HCT116 (cell line): ENCODE measurements at regions not wholly inside any gene's neighbourhood (a gene's known extent, or its start where the extent isn't known, plus 50 kb on each side); places are given as distances from the start of the nearest gene placed in this dataset.

Experiments
- ATAC-seq: fragments of 200-7000 bp; cut with Tn5 transposase; 2 replicates; pipeline ENCODE4 v1.9.1; 2020; ENCODE audit warnings: mild to moderate bottlenecking, moderate library complexity
- BruUV-seq: library from RNA; stranded (reverse); fragments of 400-500 nt; replicated peaks from 2 replicates; lab custom pipeline; 2021; lab: Mats Ljungman, UMichigan
- CTCF ChIA-PET: fragments of 300-600 bp; sonication (Branson Sonifier 250); formaldehyde crosslinking; loops from one replicate; lab custom pipeline; 2021; ENCODE audit warnings: antibody characterized with exemption; lab: Charles Lee
- POLR2A ChIA-PET: fragments of 300-600, 350-600 bp; sonication (Branson Sonifier 250); formaldehyde crosslinking; loops from one replicate; lab custom pipeline; 2021; ENCODE audit warnings: antibody characterized with exemption; lab: Charles Lee
- RAD21 ChIA-PET, 2 experiments: fragments of 300-600 bp; sonication (Branson Sonifier 250); formaldehyde crosslinking; loops; one replicate each; lab custom pipeline; 2023; ENCODE audit warnings: low total read pairs in 2 of 2; ENCODE audit not compliant: uncharacterized antibody in 2 of 2, unreplicated experiment in 2 of 2, low non-redundant PET in 1 of 2; lab: Charles Lee
- DNase-seq: peaks from one replicate; pipeline ENCODE4 v3.0.0-alpha.2; 2010; ENCODE audit warnings: low read depth, low spot score
- H2AFZ ChIP-seq: fragments of 200-600 bp; shearing (Covaris generic), sonication (generic); 2 replicates; pipeline ENCODE4 v1.6.1; 2017; ENCODE audit warnings: low read depth, mixed run types, mixed read lengths, antibody characterized with exemption, low read length; ENCODE audit not compliant: poor library complexity, severe bottlenecking
- H3K27ac ChIP-seq: 2 replicates; pipeline ENCODE4 v1.5.1; 2012; ENCODE audit warnings: low read depth, low read length
- H3K27me3 ChIP-seq: fragments of 200-600 bp; sonication (generic); 2 replicates; pipeline ENCODE4 v1.6.1; 2016; ENCODE audit warnings: mixed run types, low read length, mixed read lengths; ENCODE audit not compliant: insufficient read depth
- H3K36me3 ChIP-seq, 2 experiments: fragments of 200-500 bp in 1 of 2; fragments of 200-600 bp in 1 of 2; sonication (Bioruptor generic) in 1 of 2; sonication (generic) in 1 of 2; 2 replicates each; pipeline versions ENCODE4 v1.5.1 to v1.6.1; 2014 to 2016; ENCODE audit warnings: low read length in 2 of 2, inconsistent platforms in 1 of 2, mixed read lengths in 1 of 2, mixed run types in 1 of 2; ENCODE audit not compliant: insufficient read depth in 2 of 2, control insufficient read depth in 1 of 2
- H3K4me1 ChIP-seq, 2 experiments: fragments of 200-600 bp in 1 of 2; sonication (generic) in 1 of 2; 2 replicates each; pipeline versions ENCODE4 v1.5.1 to v1.6.1; 2012 to 2017; ENCODE audit warnings: low read length in 2 of 2, inconsistent platforms in 1 of 2, mild to moderate bottlenecking in 1 of 2, mixed read lengths in 1 of 2, mixed run types in 1 of 2, moderate library complexity in 1 of 2; ENCODE audit not compliant: insufficient read depth in 2 of 2, control insufficient read depth in 1 of 2
- H3K4me2 ChIP-seq: fragments of 200-600 bp; sonication (generic); 2 replicates; pipeline ENCODE4 v1.6.1; 2017; ENCODE audit warnings: mixed run types, low read length, mixed read lengths
- H3K4me3 ChIP-seq, 2 experiments: fragments of 200-600 bp in 1 of 2; sonication (generic) in 1 of 2; replicated peaks in 1 of 2; 2 replicates each; pipeline ENCODE4 v1.5.1; 2011 to 2016; ENCODE audit warnings: low read length in 2 of 2, control low read depth in 1 of 2, low read depth in 1 of 2, mild to moderate bottlenecking in 1 of 2, mixed read lengths in 1 of 2, mixed run types in 1 of 2
- H3K79me2 ChIP-seq: fragments of 200-600 bp; sonication (generic); 2 replicates; pipeline ENCODE4 v1.6.1; 2017; ENCODE audit warnings: mild to moderate bottlenecking, mixed run types, low read length, moderate library complexity, mixed read lengths; ENCODE audit not compliant: insufficient read depth
- H3K9ac ChIP-seq: fragments of 200-600 bp; sonication (generic); 2 replicates; pipeline ENCODE4 v1.6.1; 2016; ENCODE audit warnings: low read length, mixed read lengths
- H3K9me2 ChIP-seq: fragments of 200-600 bp; sonication (generic), shearing (Covaris generic); 2 replicates; pipeline ENCODE4 v1.6.1; 2017; ENCODE audit warnings: mixed run types, mild to moderate bottlenecking, moderate library complexity; ENCODE audit not compliant: insufficient read depth
- H3K9me3 ChIP-seq, 2 experiments: fragments of 200-500 bp in 1 of 2; fragments of 200-600 bp in 1 of 2; sonication (Bioruptor generic) in 1 of 2; sonication (generic) in 1 of 2; 2 replicates each; pipeline ENCODE4 v1.6.1; 2014 to 2017; ENCODE audit warnings: low read length in 2 of 2, mixed read lengths in 2 of 2, inconsistent platforms in 1 of 2, low read depth in 1 of 2, mild to moderate bottlenecking in 1 of 2, mixed run types in 1 of 2, moderate library complexity in 1 of 2; ENCODE audit not compliant: control insufficient read depth in 1 of 2, insufficient read depth in 1 of 2
- H4K20me1 ChIP-seq: fragments of 200-600 bp; sonication (generic), shearing (Covaris generic); 2 replicates; pipeline ENCODE4 v1.6.1; 2017; ENCODE audit warnings: mixed run types, mild to moderate bottlenecking, moderate library complexity; ENCODE audit not compliant: insufficient read depth
- CEBPB ChIP-seq: IDR thresholded peaks from 2 replicates; pipeline ENCODE4 v1.6.1; 2012; ENCODE audit warnings: low read depth
- EGR1 ChIP-seq: IDR thresholded peaks from 2 replicates; pipeline ENCODE4 v1.6.1; 2012; ENCODE audit warnings: low read depth
- EZH2 ChIP-seq: fragments of 200-600 bp; sonication (generic); IDR thresholded peaks from 2 replicates; pipeline ENCODE4 v1.6.1; 2017; ENCODE audit warnings: antibody characterized with exemption, mixed run types
- FOSL1 ChIP-seq: IDR thresholded peaks from 2 replicates; pipeline ENCODE4 v1.6.1; 2012; ENCODE audit warnings: low read depth
- POLR2AphosphoS5 ChIP-seq: IDR thresholded peaks from 2 replicates; pipeline ENCODE4 v1.6.1; 2011; ENCODE audit warnings: mild to moderate bottlenecking, low read depth, low read length, moderate library complexity
- SIN3A ChIP-seq: IDR thresholded peaks from 2 replicates; pipeline ENCODE4 v1.6.1; 2012; ENCODE audit warnings: low read depth
- SP1 ChIP-seq: IDR thresholded peaks from 2 replicates; pipeline ENCODE4 v1.6.1; 2012; ENCODE audit warnings: low read depth
- SRF ChIP-seq: IDR thresholded peaks from 2 replicates; pipeline ENCODE4 v1.6.1; 2012; ENCODE audit warnings: low read depth
- TCF7L2 ChIP-seq: IDR thresholded peaks from 2 replicates; pipeline ENCODE4 v1.7.0; 2011; ENCODE audit warnings: borderline replicate concordance, inconsistent platforms; ENCODE audit not compliant: insufficient read depth, insufficient read length; ENCODE audit errors: extremely low read depth
- ZBTB33 ChIP-seq: IDR thresholded peaks from 2 replicates; pipeline ENCODE4 v1.6.1; 2011; ENCODE audit warnings: mild to moderate bottlenecking, low read length, moderate library complexity; ENCODE audit not compliant: insufficient replicate concordance; ENCODE audit errors: extremely low read depth
- ZFX ChIP-seq: fragments of 450-650 bp; IDR thresholded peaks from 2 replicates; pipeline ENCODE4 v1.6.1; 2017
- intact Hi-C: fragments of 100-400 bp; cut with micrococcal nuclease; formaldehyde crosslinking; loops from 2 replicates; pipeline ENCODE4 v1.10.0; 2022
- TF ChIP-seq, protein P1 (sequence below): IDR thresholded peaks from 2 replicates; pipeline ENCODE4 v1.6.1; 2012; ENCODE audit warnings: low read depth
- TF ChIP-seq, protein P2 (sequence below): IDR thresholded peaks from 2 replicates; pipeline ENCODE4 v1.6.1; 2012

DNA sequence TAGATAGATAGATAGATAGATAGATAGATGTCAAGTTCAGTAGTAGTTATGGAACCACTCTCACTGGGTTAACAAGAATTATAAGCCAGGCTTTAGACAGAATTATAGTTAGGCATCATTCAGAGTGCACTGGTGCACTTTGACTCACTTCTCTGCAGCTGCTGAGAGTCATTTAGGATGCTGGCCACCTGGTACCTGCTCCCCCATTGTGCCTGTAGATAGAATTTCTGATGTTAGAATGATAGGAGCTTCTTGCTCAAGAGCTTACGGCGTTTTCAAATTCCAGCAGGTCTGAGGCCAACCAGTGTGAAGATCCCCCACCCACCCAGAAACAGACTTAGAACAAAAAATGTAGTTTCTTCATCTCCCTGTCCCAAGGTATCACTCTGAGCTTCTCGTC, 107.8 kb upstream of the HMCN1 start:
- Histone ChIP-seq H3K36me3 (no peaks in the 10 kb centered on the region), H3K27me3 (no peaks in the 10 kb centered on the region), H3K27ac (no peak overlapping the region), H3K4me2 (no peak overlapping the region), H4K20me1 (no peaks in the 10 kb centered on the region), H2AFZ (no peak overlapping the region), H3K9ac (no peak overlapping the region)
- POLR2A ChIA-PET = no interaction called here
- ATAC-seq = no peak
- DNase-seq = no peak
- no TSS peak for BruUV-seq
- TF ChIP-seq ZFX (no peak), FOSL1 (no peak), EZH2 (no peak), EGR1 (no peak), TCF7L2 (no peak)
- TF ChIP-seq, all 23 proteins: peak for 0
- ChIA-PET RAD21 (no interaction called here), CTCF (no interaction called here)
- H3K79me2 ChIP-seq = no peaks in the 10 kb centered on the region
- H3K9me3 ChIP-seq = no peaks in the 10 kb centered on the region
- no peak overlapping the region for H3K4me3 ChIP-seq
- intact Hi-C loops = no loop called here
- no peaks in the 10 kb centered on the region for H3K4me1 ChIP-seq
- no peaks in the 10 kb centered on the region; the same call in 1 of the 2 replicates for H3K9me2 ChIP-seq

GRCh38 chr1:185610954-185611353, 123.2 kb upstream of the HMCN1 start:
- Histone ChIP-seq H3K27me3 (no peaks in the 10 kb centered on the region), H3K36me3 (no peaks in the 10 kb centered on the region), H3K9ac (no peak overlapping the region), H3K4me3 (no peak overlapping the region), H3K9me2 (no peaks in the 10 kb centered on the region), H3K27ac (no peak overlapping the region), H3K4me1 (no peaks in the 10 kb centered on the region), H2AFZ (no peak overlapping the region), H3K4me2 (no peak overlapping the region), H3K9me3 (no peaks in the 10 kb centered on the region), H4K20me1 (no peaks in the 10 kb centered on the region), H3K79me2 (no peaks in the 10 kb centered on the region)
- TF ChIP-seq SRF (no peak), SP1 (no peak), CEBPB (no peak), POLR2AphosphoS5 (no peak), ZBTB33 (no peak), ZFX (no peak), SIN3A (no peak)
- TF ChIP-seq, protein P1, sequence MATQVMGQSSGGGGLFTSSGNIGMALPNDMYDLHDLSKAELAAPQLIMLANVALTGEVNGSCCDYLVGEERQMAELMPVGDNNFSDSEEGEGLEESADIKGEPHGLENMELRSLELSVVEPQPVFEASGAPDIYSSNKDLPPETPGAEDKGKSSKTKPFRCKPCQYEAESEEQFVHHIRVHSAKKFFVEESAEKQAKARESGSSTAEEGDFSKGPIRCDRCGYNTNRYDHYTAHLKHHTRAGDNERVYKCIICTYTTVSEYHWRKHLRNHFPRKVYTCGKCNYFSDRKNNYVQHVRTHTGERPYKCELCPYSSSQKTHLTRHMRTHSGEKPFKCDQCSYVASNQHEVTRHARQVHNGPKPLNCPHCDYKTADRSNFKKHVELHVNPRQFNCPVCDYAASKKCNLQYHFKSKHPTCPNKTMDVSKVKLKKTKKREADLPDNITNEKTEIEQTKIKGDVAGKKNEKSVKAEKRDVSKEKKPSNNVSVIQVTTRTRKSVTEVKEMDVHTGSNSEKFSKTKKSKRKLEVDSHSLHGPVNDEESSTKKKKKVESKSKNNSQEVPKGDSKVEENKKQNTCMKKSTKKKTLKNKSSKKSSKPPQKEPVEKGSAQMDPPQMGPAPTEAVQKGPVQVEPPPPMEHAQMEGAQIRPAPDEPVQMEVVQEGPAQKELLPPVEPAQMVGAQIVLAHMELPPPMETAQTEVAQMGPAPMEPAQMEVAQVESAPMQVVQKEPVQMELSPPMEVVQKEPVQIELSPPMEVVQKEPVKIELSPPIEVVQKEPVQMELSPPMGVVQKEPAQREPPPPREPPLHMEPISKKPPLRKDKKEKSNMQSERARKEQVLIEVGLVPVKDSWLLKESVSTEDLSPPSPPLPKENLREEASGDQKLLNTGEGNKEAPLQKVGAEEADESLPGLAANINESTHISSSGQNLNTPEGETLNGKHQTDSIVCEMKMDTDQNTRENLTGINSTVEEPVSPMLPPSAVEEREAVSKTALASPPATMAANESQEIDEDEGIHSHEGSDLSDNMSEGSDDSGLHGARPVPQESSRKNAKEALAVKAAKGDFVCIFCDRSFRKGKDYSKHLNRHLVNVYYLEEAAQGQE = no peak
- TF ChIP-seq, protein P2, sequence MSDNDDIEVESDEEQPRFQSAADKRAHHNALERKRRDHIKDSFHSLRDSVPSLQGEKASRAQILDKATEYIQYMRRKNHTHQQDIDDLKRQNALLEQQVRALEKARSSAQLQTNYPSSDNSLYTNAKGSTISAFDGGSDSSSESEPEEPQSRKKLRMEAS = no peak
- POLR2A ChIA-PET = no interaction called here
- BruUV-seq = no TSS peak
- intact Hi-C loops = no loop called here
- CTCF ChIA-PET = interaction anchor here (2.1 kb wide), 1 partner anchor 15 kb away, joined by 7 read pairs; no protein-coding TSS in a partner anchor
- no peak for DNase-seq
- RAD21 ChIA-PET = no interaction called here
- ATAC-seq = no peak
